K562 (cell line): ENCODE measurements at regions not wholly inside any gene's neighbourhood (a gene's known extent, or its start where the extent isn't known, plus 50 kb on each side); places are given as distances from the start of the nearest gene placed in this dataset.

Experiments used
- BCOR ChIP-seq: fragments of 450-650 bp; IDR thresholded peaks from 2 replicates; pipeline ENCODE4 v1.6.1; 2016
- CBFB ChIP-seq: sonication (generic); formaldehyde crosslinking; IDR thresholded peaks from 2 replicates; pipeline ENCODE4 v1.4.0; 2020; ENCODE audit warnings: mild to moderate bottlenecking, missing genetic modification reagents
- CHD2 ChIP-seq: IDR thresholded peaks from 2 replicates; pipeline ENCODE4 v1.6.1; 2011; ENCODE audit warnings: low read depth, low read length
- CREM ChIP-seq: IDR thresholded peaks from 2 replicates; pipeline ENCODE4 v1.6.1; 2014; ENCODE audit warnings: antibody characterized with exemption, low read depth
- EZH2 ChIP-seq: IDR thresholded peaks from 2 replicates; pipeline ENCODE4 v1.6.1; 2012; ENCODE audit warnings: low read depth, mild to moderate bottlenecking, inconsistent platforms, low read length, borderline replicate concordance
- LCOR ChIP-seq: sonication (generic); formaldehyde crosslinking; IDR thresholded peaks from 2 replicates; pipeline ENCODE4 v1.8.0; 2022; ENCODE audit warnings: mild to moderate bottlenecking, missing genetic modification reagents
- MAFK ChIP-seq: IDR thresholded peaks from 2 replicates; pipeline ENCODE4 v1.6.1; 2011; ENCODE audit warnings: low read length, improper control_type of control experiment
- NR1H2 ChIP-seq: sonication (generic); formaldehyde crosslinking; IDR thresholded peaks from 2 replicates; pipeline ENCODE4 v1.4.0; 2020; ENCODE audit warnings: mild to moderate bottlenecking, missing genetic modification reagents
- NR2C1 ChIP-seq, 2 experiments: fragments of 450-650 bp; IDR thresholded peaks; 2 replicates each; pipeline ENCODE4 v1.6.1; 2017; ENCODE audit warnings: mild to moderate bottlenecking in 2 of 2, antibody characterized with exemption in 1 of 2, inconsistent platforms in 1 of 2, missing compliant biosample characterization in 1 of 2, missing genetic modification characterization in 1 of 2
- SMARCA5 ChIP-seq: fragments of 450-650 bp; IDR thresholded peaks from 2 replicates; pipeline ENCODE4 v1.6.1; 2016
- SREBF1 ChIP-seq: fragments of 150-350 bp; IDR thresholded peaks from 2 replicates; pipeline ENCODE4 v1.6.1; 2014; ENCODE audit warnings: antibody characterized with exemption, low read depth, low read length, borderline replicate concordance
- ZBTB7A ChIP-seq: IDR thresholded peaks from 2 replicates; pipeline ENCODE4 v1.6.1; 2011; ENCODE audit warnings: low read depth, mild to moderate bottlenecking, low read length, moderate library complexity, borderline replicate concordance; ENCODE audit not compliant: control insufficient read depth
- TF ChIP-seq, protein P1 (sequence below): sonication (generic); formaldehyde crosslinking; IDR thresholded peaks from 2 replicates; pipeline ENCODE4 v1.8.0; 2022; ENCODE audit warnings: missing genetic modification reagents, mild to moderate bottlenecking, borderline replicate concordance

- TF ChIP-seq EZH2 (no peak), CREM (no peak), SREBF1 (no peak), CBFB (no peak), SMARCA5 (no peak), BCOR (no peak), NR1H2 (CRISPR knock-in tag) (no peak), CHD2 (no peak), LCOR (CRISPR knock-in tag) (no peak), NR2C1 (IDR thresholded peaks at IDR 0.05) (no peak), NR2C1 (tag; IDR thresholded peaks at IDR 0.05) (no peak), MAFK (no peak), ZBTB7A (no peak)
- TF ChIP-seq, protein P1, sequence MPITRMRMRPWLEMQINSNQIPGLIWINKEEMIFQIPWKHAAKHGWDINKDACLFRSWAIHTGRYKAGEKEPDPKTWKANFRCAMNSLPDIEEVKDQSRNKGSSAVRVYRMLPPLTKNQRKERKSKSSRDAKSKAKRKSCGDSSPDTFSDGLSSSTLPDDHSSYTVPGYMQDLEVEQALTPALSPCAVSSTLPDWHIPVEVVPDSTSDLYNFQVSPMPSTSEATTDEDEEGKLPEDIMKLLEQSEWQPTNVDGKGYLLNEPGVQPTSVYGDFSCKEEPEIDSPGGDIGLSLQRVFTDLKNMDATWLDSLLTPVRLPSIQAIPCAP = no peak
Observed at GRCh38 chr3:99170867-99171517, 269.5 kb upstream of the DCBLD2 start.
